ENCODE measurements at regions not wholly inside any gene's neighbourhood (a gene's known extent, or its start where the extent isn't known, plus 50 kb on each side); places are given as distances from the start of the nearest gene placed in this dataset.
A peak's percentile ranks its signal among the peaks of the same experiment; 100 is the strongest.

GRCh38 chr4:12724510-12724909, 759.6 kb downstream of the RAB28 start:
- DNase-seq = no peak
- intact Hi-C loops (cut with DNase I) = no loop called here

DNA sequence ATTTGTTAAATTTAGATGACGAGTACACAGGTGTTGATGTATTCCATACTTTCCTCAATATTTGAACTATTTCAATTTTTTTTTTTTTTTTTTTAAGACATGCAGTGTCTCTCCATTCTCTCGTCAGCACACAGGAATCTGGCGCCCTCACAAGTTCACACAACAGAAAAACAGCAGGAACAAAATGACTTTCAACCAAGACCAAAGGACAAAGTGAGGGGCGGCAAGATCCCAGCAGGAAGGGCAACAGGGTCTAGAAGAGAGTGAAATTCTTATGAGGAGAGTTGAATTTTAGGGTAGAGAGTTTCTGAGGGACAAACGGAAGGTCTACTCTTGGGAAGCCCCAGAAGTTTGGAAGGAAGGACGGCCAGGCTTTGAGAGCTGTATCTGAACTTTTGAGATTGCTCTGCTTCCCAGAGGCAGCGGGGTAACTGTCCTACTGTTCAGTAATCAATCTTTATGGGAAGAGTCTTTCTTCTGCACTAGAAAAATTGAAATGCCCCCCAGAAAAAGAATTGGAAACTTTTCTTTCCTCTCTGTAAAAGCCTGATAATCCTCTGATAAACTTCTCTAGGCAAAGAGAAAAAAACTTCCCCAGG, 760.2 kb downstream of the RAB28 start:
- ATAC-seq = no peak
- 12% methylated on average over 7 of the region's 7 CpGs for WGBS (ENCODE audit: insufficient coverage, low coverage, low lambda C conversion rate, missing lambda C conversion rate)

More at GRCh38 chr4:12724510-12724909, 759.6 kb downstream of the RAB28 start:
- Histone ChIP-seq H3K36me3 (no peaks in the 10 kb centered on the region), H3K9me3 (no peaks in the 10 kb centered on the region), H3K4me1 (no peaks in the 10 kb centered on the region), H3K4me3 (no peak overlapping the region), H3K27ac (no peak overlapping the region), H3K27me3 (no peaks in the 10 kb centered on the region)
- TF ChIP-seq CTCF (IDR thresholded peaks at IDR 0.05) = peak; percentile 33 to 66 (median 61)
- no peak for TF ChIP-seq POLR2A (IDR thresholded peaks at IDR 0.05)
- WGBS (ENCODE audit: insufficient coverage, low coverage, low lambda C conversion rate, missing lambda C conversion rate) = 23% methylated on average over 5 of the region's 5 CpGs
- ATAC-seq = peak; percentile 42 to 59 (median 45)

DNA sequence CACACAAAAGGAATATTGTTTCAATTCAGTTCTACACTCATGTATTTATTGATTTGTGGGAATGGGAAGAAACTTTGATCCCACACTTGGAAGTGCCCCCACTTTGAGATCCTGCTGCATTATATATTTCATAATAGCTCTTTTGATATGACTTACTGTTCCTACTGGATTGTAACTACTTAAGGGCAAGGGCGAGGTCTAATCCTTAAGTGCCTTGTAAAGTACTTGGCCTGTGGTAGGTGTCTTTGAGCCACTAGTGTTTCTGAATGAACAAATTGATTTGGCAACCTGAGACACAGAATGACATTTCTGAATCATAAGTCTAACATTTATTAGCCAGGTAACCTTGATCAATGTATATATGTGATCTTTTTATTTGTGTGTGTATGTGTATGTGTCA, 767.2 kb downstream of the RAB28 start:
- Histone ChIP-seq H3K9me3 (no peaks in the 10 kb centered on the region), H3K27ac (no peak overlapping the region), H3K4me3 (no peak overlapping the region), H3K4me1 (no peaks in the 10 kb centered on the region), H3K27me3 (no peaks in the 10 kb centered on the region), H3K36me3 (no peaks in the 10 kb centered on the region)
- intact Hi-C loops (cut with DNase I) = no loop called here
- TF ChIP-seq CTCF (IDR thresholded peaks at IDR 0.05) = no peak
- no peak for TF ChIP-seq POLR2A (IDR thresholded peaks at IDR 0.05)
- DNase-seq (no peak), ATAC-seq (no peak)
- WGBS (ENCODE audit: insufficient coverage, low coverage, low lambda C conversion rate, missing lambda C conversion rate) = 100% methylated on average over 1 of the region's 1 CpG

More for the DNA sequence above, 760.2 kb downstream of the RAB28 start:
- no peak for DNase-seq
- intact Hi-C loops (cut with DNase I) = no loop called here
- Histone ChIP-seq H3K4me1 (no peaks in the 10 kb centered on the region), H3K4me3 (no peak overlapping the region), H3K27me3 (no peaks in the 10 kb centered on the region), H3K27ac (no peak overlapping the region), H3K36me3 (no peaks in the 10 kb centered on the region), H3K9me3 (no peaks in the 10 kb centered on the region)
- no peak for TF ChIP-seq POLR2A (IDR thresholded peaks at IDR 0.05)
- TF ChIP-seq CTCF (IDR thresholded peaks at IDR 0.05) = no peak

GRCh38 chr4:12712648-12713339, 771.3 kb downstream of the RAB28 start:
- TF ChIP-seq CTCF (IDR thresholded peaks at IDR 0.05) (no peak), POLR2A (IDR thresholded peaks at IDR 0.05) (no peak)
- intact Hi-C loops (cut with DNase I) = no loop called here
- 74% methylated on average over 3 of the region's 8 CpGs for WGBS (ENCODE audit: insufficient coverage, low coverage, low lambda C conversion rate, missing lambda C conversion rate)

More at GRCh38 chr4:12712648-12713339, 771.3 kb downstream of the RAB28 start:
- no peaks in the 10 kb centered on the region for H3K4me1 ChIP-seq
- no peak overlapping the region for H3K4me3 ChIP-seq
- no peaks in the 10 kb centered on the region for H3K27me3 ChIP-seq
- H3K36me3 ChIP-seq = no peaks in the 10 kb centered on the region
- H3K9me3 ChIP-seq = no peaks in the 10 kb centered on the region
- DNase-seq = no peak
- ATAC-seq = no peak
- no peak overlapping the region for H3K27ac ChIP-seq

Data from right lobe of liver (tissue), 6 donors.